Psoas muscle (tissue), 7 donors: ENCODE measurements at regions not wholly inside any gene's neighbourhood (a gene's known extent, or its start where the extent isn't known, plus 50 kb on each side); places are given as distances from the start of the nearest gene placed in this dataset.

Source experiments
- ATAC-seq, 4 donors: fragments of 200-7000 bp; cut with Tn5 transposase; one replicate each; pipeline ENCODE4 v1.9.1; 2020; ENCODE audit warnings: moderate library complexity in 3 of 4, mild to moderate bottlenecking in 2 of 4
- DNase-seq, 2 donors: peaks; one replicate each; pipeline ENCODE4 v3.0.0-alpha.2; 2020
- H3K27ac ChIP-seq: fragments of 200-600 bp; one replicate; pipeline ENCODE4 v1.8.0; 2022
- H3K27me3 ChIP-seq, 3 donors: fragments of 200-600 bp in 1 of 3; one replicate each; pipeline versions ENCODE4 v1.6.1 to v1.8.0; 2013 to 2022; ENCODE audit warnings: low read length in 2 of 3, mild to moderate bottlenecking in 2 of 3, moderate library complexity in 1 of 3; ENCODE audit not compliant: insufficient read depth in 3 of 3
- H3K36me3 ChIP-seq, 2 donors: fragments of 200-600 bp in 1 of 2; one replicate each; pipeline versions ENCODE4 v1.6.1 to v1.8.0; 2013 to 2022; ENCODE audit warnings: low read depth in 1 of 2, mild to moderate bottlenecking in 1 of 2, moderate library complexity in 1 of 2; ENCODE audit not compliant: insufficient read depth in 1 of 2
- H3K4me1 ChIP-seq: fragments of 200-600 bp; one replicate; pipeline ENCODE4 v1.8.0; 2022
- H3K4me3 ChIP-seq: fragments of 200-600 bp; one replicate; pipeline ENCODE4 v1.8.0; 2022; ENCODE audit warnings: mild to moderate bottlenecking
- H3K9me3 ChIP-seq: fragments of 200-600 bp; one replicate; pipeline ENCODE4 v1.8.0; 2022
- CTCF ChIP-seq: fragments of 200-600 bp; IDR thresholded peaks from one replicate; pipeline ENCODE4 v1.8.0; 2022; ENCODE audit warnings: antibody characterized with exemption
- WGBS, 3 donors: extraction: QIAGEN DNeasy Blood & Tissue Kit; methylation state at CpG; one replicate each; pipeline versions ENCODE4 v1.1.6 to v1.1.7; 2013; 5-methylcytosine and 5-hydroxymethylcytosine counted together
- intact Hi-C, 2 donors: fragments of 100-400 bp; cut with DNase I; formaldehyde crosslinking; loops; one replicate each; pipeline versions ENCODE4 v1.11.0 to v1.14.2; 2022
- donor health status: healthy with polysubstance abuse.
- donor health status: DM: no; HTN: no; CAD: no; lungs with moderate emphysema.
- donor health status: Bipolar disorder and iron deficiency.
- donor health status: healthy.
- donor health status: DM: yes; HTN: yes; CAD: no.
- donor health status: DM: no; HTN: no; CAD: no.
- donor health status: DM: yes; HTN: yes; CAD: no.

- Histone ChIP-seq H3K27ac (no peak overlapping the region), H3K27me3 (no peaks in the 10 kb centered on the region), H3K4me3 (no peak overlapping the region), H3K4me1 (no peaks in the 10 kb centered on the region), H3K9me3 (no peaks in the 10 kb centered on the region), H3K36me3 (no peaks in the 10 kb centered on the region)
- DNase-seq (no peak), ATAC-seq (no peak)
- no peak for TF ChIP-seq CTCF
- 89 to 95% (median 90%) methylated on average over 2 of the region's 2 CpGs for WGBS, 3 donors
- intact Hi-C loops: no loop called here
Observed at GRCh38 chr14:81871706-81872105, 338.1 kb upstream of the SEL1L start.

GRCh38 chr14:81884382-81884781 lies 350.7 kb upstream of the SEL1L start:
- Histone ChIP-seq H3K4me3 (no peak overlapping the region), H3K36me3 (no peaks in the 10 kb centered on the region), H3K9me3 (no peaks in the 10 kb centered on the region), H3K27me3 (no peaks in the 10 kb centered on the region), H3K27ac (no peak overlapping the region), H3K4me1 (no peaks in the 10 kb centered on the region)
- ATAC-seq: no peak
- WGBS, 3 donors: 17 to 26% (median 21%) methylated on average over 1 of the region's 1 CpG
- no peak for TF ChIP-seq CTCF
- no peak for DNase-seq
- intact Hi-C loops: no loop called here

DNA sequence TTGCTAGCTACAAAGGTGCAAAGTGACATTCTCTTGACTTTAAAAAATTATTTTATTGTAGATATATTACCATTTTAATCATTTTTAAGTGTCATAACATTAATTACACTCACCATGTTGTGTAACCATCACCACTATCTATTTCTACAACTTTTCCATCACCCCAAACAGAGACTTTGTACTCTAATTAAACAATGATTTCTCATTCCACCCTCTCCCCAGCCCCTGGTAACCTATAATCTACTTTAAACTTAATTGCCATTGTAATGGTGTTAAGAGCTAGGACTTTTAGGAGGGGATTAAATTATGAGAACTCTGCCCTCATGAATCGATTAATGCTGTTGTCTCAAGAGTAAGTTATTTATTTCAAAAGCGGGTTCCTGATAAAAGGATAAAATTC lies 352.9 kb upstream of the SEL1L start:
- ATAC-seq (no peak), DNase-seq (no peak)
- Histone ChIP-seq H3K27me3 (no peaks in the 10 kb centered on the region), H3K9me3 (no peaks in the 10 kb centered on the region), H3K4me1 (no peaks in the 10 kb centered on the region), H3K36me3 (no peaks in the 10 kb centered on the region), H3K27ac (no peak overlapping the region), H3K4me3 (no peak overlapping the region)
- TF ChIP-seq CTCF: no peak
- 90 to 93% (median 92%) methylated on average over 2 of the region's 2 CpGs for WGBS, 3 donors
- intact Hi-C loops: no loop called here

DNA sequence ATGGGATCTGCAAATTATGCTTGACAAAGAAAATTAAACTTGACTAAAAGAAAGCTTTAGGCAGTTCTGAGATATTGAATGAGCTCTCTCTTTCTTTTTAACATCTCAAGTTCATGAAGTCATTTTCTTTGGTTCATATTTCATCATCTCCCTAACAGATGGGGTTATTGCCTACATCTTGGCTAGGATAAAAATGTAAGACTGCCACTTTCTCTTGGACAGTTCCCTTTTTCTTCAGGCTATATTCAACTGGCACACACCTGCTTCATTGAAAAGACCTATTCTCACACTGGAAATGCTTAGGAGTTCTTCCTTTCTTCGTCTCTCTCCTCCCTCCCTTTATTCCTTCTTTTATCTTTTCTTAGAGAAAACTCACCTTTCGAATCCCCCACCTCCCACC lies 355.9 kb upstream of the SEL1L start:
- no peaks in the 10 kb centered on the region for H3K9me3 ChIP-seq
- DNase-seq: no peak
- intact Hi-C loops: no loop called here
- H3K4me1 ChIP-seq: no peaks in the 10 kb centered on the region
- H3K4me3 ChIP-seq: no peak overlapping the region
- no peak for ATAC-seq
- no peak overlapping the region for H3K27ac ChIP-seq
- no peak for TF ChIP-seq CTCF
- WGBS, 3 donors: 46 to 60% (median 54%) methylated on average over 2 of the region's 2 CpGs
- H3K36me3 ChIP-seq: no peaks in the 10 kb centered on the region
- H3K27me3 ChIP-seq: no peaks in the 10 kb centered on the region

DNA sequence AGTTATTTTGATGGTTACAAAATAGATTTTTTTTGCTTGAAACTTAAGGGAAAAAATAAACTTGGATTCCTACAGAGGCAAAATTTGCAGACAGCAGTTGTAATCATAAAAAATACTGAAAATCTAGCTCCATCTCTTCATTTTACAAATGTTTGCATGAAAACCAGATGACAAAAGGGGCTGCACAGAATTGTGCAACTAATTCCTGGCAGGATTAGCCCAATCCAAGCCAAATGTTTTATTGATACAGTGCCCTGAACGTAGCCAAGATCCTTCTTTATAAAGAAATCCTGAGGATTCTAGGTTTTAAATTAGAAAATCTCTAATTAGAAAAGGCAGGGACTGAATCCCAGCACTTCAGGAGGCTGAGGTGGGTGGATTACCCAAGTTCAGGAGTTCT lies 356.4 kb upstream of the SEL1L start:
- Histone ChIP-seq H3K27me3 (no peaks in the 10 kb centered on the region), H3K4me3 (no peak overlapping the region), H3K4me1 (no peaks in the 10 kb centered on the region), H3K36me3 (no peaks in the 10 kb centered on the region), H3K27ac (no peak overlapping the region), H3K9me3 (no peaks in the 10 kb centered on the region)
- intact Hi-C loops: no loop called here
- WGBS, 3 donors: 23 to 37% (median 25%) methylated on average over 1 of the region's 1 CpG
- TF ChIP-seq CTCF: no peak
- no peak for ATAC-seq
- no peak for DNase-seq
